GM19372 (cell line): ENCODE measurements at regions not wholly inside any gene's neighbourhood (a gene's known extent, or its start where the extent isn't known, plus 50 kb on each side); places are given as distances from the start of the nearest gene placed in this dataset.
"Not testable (repeated sequence)": the region's sequence is repeated elsewhere in the genome, so short reads cannot be mapped to it uniquely, and the experiment has no call there.

Experiments used
- ATAC-seq: cut with Tn5 transposase; IDR thresholded peaks from one replicate; pipeline ENCODE4 v1.9.1; 2021; ENCODE audit warnings: mild to moderate bottlenecking, low read depth, moderate library complexity; ENCODE audit not compliant: unreplicated experiment

- ATAC-seq, result no peak
Measured at GRCh38 chr9:95788021-95788420, 87.5 kb upstream of the ERCC6L2 start.

- ATAC-seq, result no peak
Measured at GRCh38 chr9:95785209-95785608, 90.3 kb upstream of the ERCC6L2 start.

- no peak for ATAC-seq
Measured at GRCh38 chr9:95784318-95784717, 91.2 kb upstream of the ERCC6L2 start.

GRCh38 chr9:95783426-95783975, 92.0 kb upstream of the ERCC6L2 start:
- ATAC-seq, result no peak

- ATAC-seq, result no peak
Measured at GRCh38 chr9:95780751-95781150, 94.7 kb upstream of the ERCC6L2 start.

GRCh38 chr9:95780121-95780520, 95.4 kb upstream of the ERCC6L2 start:
- ATAC-seq, result no peak

- ATAC-seq, result not testable (repeated sequence)
Measured at GRCh38 chr9:95779597-95779996, 95.9 kb upstream of the ERCC6L2 start.

- no peak for ATAC-seq
Measured at GRCh38 chr9:95778957-95779356, 96.5 kb upstream of the ERCC6L2 start.

GRCh38 chr9:95777136-95777535, 98.4 kb upstream of the ERCC6L2 start:
- ATAC-seq, result no peak

- no peak for ATAC-seq
Measured at GRCh38 chr9:95776176-95776575, 99.3 kb upstream of the ERCC6L2 start.

- no peak for ATAC-seq
Measured at GRCh38 chr9:95775191-95775590, 100.3 kb upstream of the ERCC6L2 start.

- no peak for ATAC-seq
Measured at GRCh38 chr9:95773053-95773418, 102.5 kb upstream of the ERCC6L2 start.

- ATAC-seq, result no peak
Measured at GRCh38 chr9:95772320-95773052, 103.0 kb upstream of the ERCC6L2 start.

GRCh38 chr9:95771556-95772246, 103.8 kb upstream of the ERCC6L2 start:
- no peak for ATAC-seq

- no peak for ATAC-seq
Measured at GRCh38 chr9:95770653-95771131, 104.8 kb upstream of the ERCC6L2 start.

- ATAC-seq, result no peak
Measured at GRCh38 chr9:95769909-95770433, 105.5 kb upstream of the ERCC6L2 start.

GRCh38 chr9:95769473-95769872, 106.0 kb upstream of the ERCC6L2 start:
- ATAC-seq, result no peak

- no peak for ATAC-seq
Measured at GRCh38 chr9:95766906-95767305, 108.6 kb upstream of the ERCC6L2 start.

- ATAC-seq, result no peak
Measured at GRCh38 chr9:95764533-95765319, 110.8 kb upstream of the ERCC6L2 start.

- no peak for ATAC-seq
Measured at GRCh38 chr9:95763983-95764382, 111.5 kb upstream of the ERCC6L2 start.

GRCh38 chr9:95763006-95763405, 112.5 kb upstream of the ERCC6L2 start:
- no peak for ATAC-seq
